Left ventricle myocardium inferior (tissue), 1 donor: ENCODE measurements at regions not wholly inside any gene's neighbourhood (a gene's known extent, or its start where the extent isn't known, plus 50 kb on each side); places are given as distances from the start of the nearest gene placed in this dataset.

Experiments
- DNase-seq: peaks from one replicate; pipeline ENCODE4 v3.0.0-alpha.2; 2020
- H3K27ac ChIP-seq: fragments of 200-600 bp; replicated peaks from 2 replicates; pipeline ENCODE4 v1.8.0; 2021
- H3K27me3 ChIP-seq: fragments of 200-600 bp; 2 replicates; pipeline ENCODE4 v1.8.0; 2021; ENCODE audit warnings: low read depth
- H3K36me3 ChIP-seq: fragments of 200-600 bp; 2 replicates; pipeline ENCODE4 v1.8.0; 2021
- H3K4me1 ChIP-seq: fragments of 200-600 bp; 2 replicates; pipeline ENCODE4 v1.8.0; 2021
- H3K4me3 ChIP-seq: fragments of 200-600 bp; 2 replicates; pipeline ENCODE4 v1.8.0; 2021; ENCODE audit warnings: mild to moderate bottlenecking, moderate library complexity
- H3K9me3 ChIP-seq: fragments of 200-600 bp; replicated peaks from 2 replicates; pipeline ENCODE4 v1.8.0; 2021
- intact Hi-C: fragments of 100-400 bp; cut with micrococcal nuclease; formaldehyde crosslinking; loops from one replicate; pipeline ENCODE4 v1.11.0; 2022
- TF ChIP-seq, protein P1 (sequence below): fragments of 200-600 bp; IDR thresholded peaks from 2 replicates; pipeline ENCODE4 v1.8.0; 2021; ENCODE audit warnings: antibody characterized with exemption, mild to moderate bottlenecking, borderline replicate concordance
- donor health status: DM: no; HTN: yes; CAD: no; lungs with severe emphysema.

DNA sequence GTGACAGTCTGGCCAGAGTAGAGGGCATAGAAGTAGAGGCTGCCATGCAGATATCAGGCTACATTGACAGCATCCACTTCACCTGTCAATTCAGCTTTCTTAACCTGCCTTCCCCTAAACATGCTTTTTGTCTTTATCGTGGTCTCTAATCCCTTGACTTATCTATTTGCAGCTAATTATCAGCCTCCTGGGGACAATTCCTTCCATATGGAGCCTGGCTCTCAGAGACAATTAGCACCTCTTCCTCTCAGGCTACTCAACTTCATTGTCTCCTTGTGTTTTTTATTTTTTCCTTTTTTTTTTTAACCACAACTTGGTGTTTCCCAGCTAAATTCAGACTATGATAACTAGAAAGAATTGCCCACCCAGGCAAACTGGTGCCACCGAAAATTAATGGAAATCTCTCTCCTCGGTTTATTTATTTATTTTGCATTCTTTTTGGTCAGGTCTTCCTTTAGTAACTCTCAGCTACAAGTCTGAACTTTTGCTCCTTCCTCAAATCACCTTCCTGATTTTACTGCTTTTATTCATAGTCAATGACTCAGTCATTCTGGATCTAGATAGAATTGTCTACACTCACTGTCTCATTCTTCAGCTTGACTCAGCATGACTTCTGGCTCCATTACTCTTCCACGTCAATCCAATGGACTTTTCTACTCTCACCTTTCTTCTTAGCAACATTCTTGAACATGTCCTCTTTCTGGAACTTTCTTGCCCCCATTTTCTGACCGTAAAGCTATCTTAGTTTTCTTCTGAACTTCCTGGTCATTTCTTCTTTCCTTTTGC lies 63.0 kb upstream of the BASP1 start:
- no peaks in the 10 kb centered on the region for H3K4me1 ChIP-seq
- H3K36me3 ChIP-seq, result no peaks in the 10 kb centered on the region
- H3K4me3 ChIP-seq, result no peak overlapping the region
- H3K9me3 ChIP-seq, result no peaks in the 10 kb centered on the region
- H3K27ac ChIP-seq, result no peak overlapping the region
- peaks cover 11% of the 10 kb centered on the region for H3K27me3 ChIP-seq
- TF ChIP-seq, protein P1, sequence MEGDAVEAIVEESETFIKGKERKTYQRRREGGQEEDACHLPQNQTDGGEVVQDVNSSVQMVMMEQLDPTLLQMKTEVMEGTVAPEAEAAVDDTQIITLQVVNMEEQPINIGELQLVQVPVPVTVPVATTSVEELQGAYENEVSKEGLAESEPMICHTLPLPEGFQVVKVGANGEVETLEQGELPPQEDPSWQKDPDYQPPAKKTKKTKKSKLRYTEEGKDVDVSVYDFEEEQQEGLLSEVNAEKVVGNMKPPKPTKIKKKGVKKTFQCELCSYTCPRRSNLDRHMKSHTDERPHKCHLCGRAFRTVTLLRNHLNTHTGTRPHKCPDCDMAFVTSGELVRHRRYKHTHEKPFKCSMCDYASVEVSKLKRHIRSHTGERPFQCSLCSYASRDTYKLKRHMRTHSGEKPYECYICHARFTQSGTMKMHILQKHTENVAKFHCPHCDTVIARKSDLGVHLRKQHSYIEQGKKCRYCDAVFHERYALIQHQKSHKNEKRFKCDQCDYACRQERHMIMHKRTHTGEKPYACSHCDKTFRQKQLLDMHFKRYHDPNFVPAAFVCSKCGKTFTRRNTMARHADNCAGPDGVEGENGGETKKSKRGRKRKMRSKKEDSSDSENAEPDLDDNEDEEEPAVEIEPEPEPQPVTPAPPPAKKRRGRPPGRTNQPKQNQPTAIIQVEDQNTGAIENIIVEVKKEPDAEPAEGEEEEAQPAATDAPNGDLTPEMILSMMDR, result no peak
- intact Hi-C loops, result no loop called here
- DNase-seq, result no peak

DNA sequence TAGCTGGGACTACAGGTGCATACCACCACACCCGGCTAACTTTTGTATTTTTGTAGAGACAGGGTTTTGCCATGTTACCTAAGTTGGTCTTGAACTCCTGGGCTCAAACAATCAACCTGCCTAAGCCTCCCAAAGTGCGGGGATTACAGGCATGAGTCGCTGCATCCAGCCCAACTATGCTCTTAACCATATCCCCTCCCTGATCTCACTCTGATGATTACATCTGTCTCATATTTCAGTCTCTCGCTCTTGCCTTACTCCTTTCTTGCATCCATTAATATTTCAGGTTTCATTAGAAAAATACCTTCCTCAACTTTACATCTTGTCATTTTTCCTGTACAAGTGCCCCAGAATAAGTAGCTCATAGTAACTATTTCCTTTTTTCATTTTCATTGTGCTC lies 61.0 kb upstream of the BASP1 start:
- H3K27me3 ChIP-seq, result peaks cover 11% of the 10 kb centered on the region
- H3K9me3 ChIP-seq, result no peaks in the 10 kb centered on the region
- TF ChIP-seq, protein P1, result no peak
- no peak for DNase-seq
- no peaks in the 10 kb centered on the region for H3K4me1 ChIP-seq
- H3K36me3 ChIP-seq, result no peaks in the 10 kb centered on the region
- H3K4me3 ChIP-seq, result no peak overlapping the region
- no peak overlapping the region for H3K27ac ChIP-seq
- intact Hi-C loops, result no loop called here

DNA sequence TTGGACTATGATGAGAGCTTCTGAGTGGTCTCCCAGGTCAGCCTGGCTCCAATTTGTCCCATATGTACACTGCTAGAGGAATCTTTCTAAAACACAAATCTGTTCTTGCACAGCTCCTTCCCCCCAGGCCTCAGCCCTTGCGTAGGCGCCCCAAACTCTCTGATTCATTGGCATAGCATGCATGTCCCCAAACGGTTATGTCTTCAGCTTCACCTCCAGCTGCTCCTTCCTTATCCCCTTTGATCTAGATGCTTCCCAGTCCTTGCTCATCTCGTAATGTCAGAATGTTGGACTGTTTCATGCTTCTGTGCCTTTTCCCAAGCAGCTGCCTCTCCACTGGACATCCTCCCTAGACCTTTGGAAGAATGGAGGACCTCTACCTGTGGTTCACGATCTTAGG lies 60.1 kb upstream of the BASP1 start:
- Histone ChIP-seq H3K27me3 (peaks cover 11% of the 10 kb centered on the region), H3K4me1 (no peaks in the 10 kb centered on the region), H3K27ac (no peak overlapping the region), H3K36me3 (no peaks in the 10 kb centered on the region), H3K4me3 (no peak overlapping the region), H3K9me3 (no peaks in the 10 kb centered on the region)
- intact Hi-C loops, result no loop called here
- DNase-seq, result no peak
- TF ChIP-seq, protein P1, result no peak

DNA sequence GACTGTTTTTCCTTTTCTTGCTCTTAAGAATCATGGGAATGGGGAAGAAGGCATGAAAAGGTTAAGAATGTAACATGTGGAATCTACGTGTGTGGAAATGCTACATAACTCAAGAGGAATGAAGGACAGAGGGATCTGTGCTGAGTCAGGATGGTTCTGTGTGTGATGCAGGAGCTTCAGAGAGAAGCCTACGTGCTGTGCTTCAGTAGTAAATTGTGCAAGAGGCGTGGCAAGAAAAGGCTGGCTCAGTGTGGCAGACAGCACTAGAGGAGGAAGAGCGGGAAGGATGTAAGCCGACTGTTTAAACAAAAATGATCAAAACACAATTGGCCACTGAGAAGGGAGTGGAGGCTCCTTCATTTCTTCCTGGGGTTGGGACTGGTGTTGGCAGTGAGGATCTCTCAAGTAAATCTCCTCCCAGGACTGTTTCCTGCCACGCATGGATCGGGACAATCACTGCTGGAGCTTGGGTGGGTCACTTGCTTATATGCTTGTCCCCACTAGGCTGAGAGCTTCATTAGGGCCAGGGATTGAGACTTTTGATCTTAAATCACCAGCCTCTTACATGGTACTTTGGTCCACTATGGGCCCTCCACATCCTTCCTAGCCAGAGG lies 59.4 kb upstream of the BASP1 start:
- H3K9me3 ChIP-seq, result no peaks in the 10 kb centered on the region
- DNase-seq, result no peak
- TF ChIP-seq, protein P1, result no peak
- H3K4me3 ChIP-seq, result no peak overlapping the region
- H3K27me3 ChIP-seq, result peaks cover 11% of the 10 kb centered on the region
- intact Hi-C loops, result no loop called here
- H3K36me3 ChIP-seq, result no peaks in the 10 kb centered on the region
- H3K27ac ChIP-seq, result no peak overlapping the region
- no peaks in the 10 kb centered on the region for H3K4me1 ChIP-seq

DNA sequence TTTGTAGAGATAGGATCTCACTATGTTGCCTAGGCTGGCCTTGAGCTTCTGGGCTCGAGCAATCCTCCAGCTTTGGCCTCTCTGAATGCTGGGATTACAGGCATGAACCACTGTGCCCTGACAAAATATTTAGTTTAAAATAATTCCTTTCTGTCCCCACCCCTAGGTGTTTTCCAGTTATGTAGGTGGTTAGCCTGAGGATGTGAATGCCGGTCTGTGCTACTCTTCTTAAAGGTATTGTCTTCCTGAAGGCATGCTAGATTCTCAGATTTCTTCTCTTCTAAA lies 56.7 kb upstream of the BASP1 start:
- H3K9me3 ChIP-seq, result no peaks in the 10 kb centered on the region
- H3K4me3 ChIP-seq, result no peak overlapping the region
- peaks cover 11% of the 10 kb centered on the region for H3K27me3 ChIP-seq
- intact Hi-C loops, result no loop called here
- no peaks in the 10 kb centered on the region for H3K36me3 ChIP-seq
- H3K27ac ChIP-seq, result no peak overlapping the region
- no peak for DNase-seq
- no peaks in the 10 kb centered on the region for H3K4me1 ChIP-seq
- TF ChIP-seq, protein P1, result no peak
